Cardiac muscle cell (in vitro differentiated cells and primary cell): ENCODE measurements at regions not wholly inside any gene's neighbourhood (a gene's known extent, or its start where the extent isn't known, plus 50 kb on each side); places are given as distances from the start of the nearest gene placed in this dataset.
A peak's percentile ranks its signal among the peaks of the same experiment; 100 is the strongest.

Source experiments
- DNase-seq, 2 donors: peaks; one replicate each; pipeline versions ENCODE4 v3.0.0 to v3.0.0-alpha.2; 2010 to 2017; ENCODE audit warnings: low read depth in 1 of 2, low spot score in 1 of 2
- H3K27ac ChIP-seq: fragments of 200-600 bp; sonication (generic); 2 replicates; pipeline ENCODE4 v1.5.1; 2016
- H3K27me3 ChIP-seq: fragments of 200-600 bp; sonication (generic); 2 replicates; pipeline ENCODE4 v1.6.0; 2016; ENCODE audit warnings: control low read depth
- H3K36me3 ChIP-seq: fragments of 200-600 bp; sonication (generic); 2 replicates; pipeline ENCODE4 v1.5.1; 2016; ENCODE audit warnings: control low read depth
- H3K4me1 ChIP-seq: fragments of 200-600 bp; sonication (generic); 2 replicates; pipeline ENCODE4 v1.8.1; 2017; ENCODE audit warnings: low read depth, mild to moderate bottlenecking, mixed run types
- H3K4me3 ChIP-seq: fragments of 200-600 bp; sonication (generic); 2 replicates; pipeline ENCODE4 v1.5.1; 2016; ENCODE audit warnings: mild to moderate bottlenecking
- H3K9me3 ChIP-seq: fragments of 200-600 bp; sonication (generic); 2 replicates; pipeline ENCODE4 v1.5.1; 2017; ENCODE audit warnings: low read depth, mild to moderate bottlenecking, control low read depth
- CTCF ChIP-seq: IDR thresholded peaks from 2 replicates; pipeline ENCODE4 v1.5.1; 2012; ENCODE audit warnings: low read depth, mild to moderate bottlenecking, low read length

GRCh38 chr20:1757606-1758512 is 100.3 kb upstream of the SIRPG start:
- peaks cover 22% of the 10 kb centered on the region for H3K27me3 ChIP-seq
- TF ChIP-seq CTCF = no peak
- H3K9me3 ChIP-seq = no peaks in the 10 kb centered on the region
- H3K27ac ChIP-seq = no peak overlapping the region
- no peak for DNase-seq
- H3K4me3 ChIP-seq = no peak overlapping the region
- no peaks in the 10 kb centered on the region for H3K36me3 ChIP-seq
- peaks cover 6% of the 10 kb centered on the region for H3K4me1 ChIP-seq

- H3K4me1 ChIP-seq = peaks cover 6% of the 10 kb centered on the region
Observed at GRCh38 chr20:1757072-1757471, 99.5 kb upstream of the SIRPG start.

DNA sequence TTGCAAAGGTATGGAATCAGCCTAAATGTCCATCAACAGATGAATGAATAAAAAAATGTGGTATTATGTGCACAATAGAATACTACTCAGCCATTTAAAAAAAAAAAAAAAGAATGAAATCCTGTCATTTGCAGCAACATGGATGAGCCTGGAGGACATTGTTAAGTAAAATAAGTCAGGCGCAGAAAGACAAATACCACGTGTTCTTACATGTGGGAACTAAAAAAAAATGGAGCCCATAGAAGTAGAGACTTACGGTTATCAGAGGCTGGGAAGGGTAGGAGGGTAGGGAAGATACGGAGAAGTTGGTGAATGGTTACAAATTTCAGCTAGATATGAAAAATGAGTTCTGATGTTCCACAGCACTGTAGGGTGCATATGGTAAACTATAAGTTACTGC is 97.2 kb upstream of the SIRPG start:
- Histone ChIP-seq H3K4me3 (no peak overlapping the region), H3K36me3 (no peaks in the 10 kb centered on the region), H3K27me3 (peaks cover 9% of the 10 kb centered on the region), H3K27ac (no peak overlapping the region), H3K4me1 (peaks cover 6% of the 10 kb centered on the region), H3K9me3 (no peaks in the 10 kb centered on the region)
- no peak for TF ChIP-seq CTCF
- no peak for DNase-seq

More at GRCh38 chr20:1757072-1757471, 99.5 kb upstream of the SIRPG start:
- Histone ChIP-seq H3K27ac (no peak overlapping the region), H3K9me3 (no peaks in the 10 kb centered on the region), H3K27me3 (peaks cover 22% of the 10 kb centered on the region), H3K36me3 (no peaks in the 10 kb centered on the region), H3K4me3 (no peak overlapping the region)
- peak in 1 of 2 donors; percentile 13 for DNase-seq
- no peak for TF ChIP-seq CTCF

DNA sequence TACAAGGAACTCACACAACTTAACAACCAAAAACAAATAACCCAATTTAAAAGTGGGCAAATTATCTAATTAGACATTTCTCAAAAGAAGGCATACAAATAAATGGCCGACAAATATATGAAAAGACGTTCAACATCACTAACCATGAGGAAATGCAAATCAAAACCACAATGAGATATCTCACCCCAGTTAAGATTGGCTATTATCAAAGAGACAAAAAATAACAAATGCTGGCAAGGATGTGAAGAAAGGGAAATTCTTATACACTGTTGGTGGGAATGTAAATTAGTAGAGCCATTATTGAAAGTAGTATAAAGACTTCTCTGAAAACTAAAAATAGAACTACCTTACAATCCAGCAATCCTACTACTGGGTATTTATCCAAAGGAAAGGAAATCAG is 96.7 kb upstream of the SIRPG start:
- Histone ChIP-seq H3K36me3 (no peaks in the 10 kb centered on the region), H3K27ac (no peak overlapping the region), H3K27me3 (peaks cover 9% of the 10 kb centered on the region), H3K4me1 (peaks cover 6% of the 10 kb centered on the region), H3K4me3 (no peak overlapping the region), H3K9me3 (no peaks in the 10 kb centered on the region)
- no peak for DNase-seq
- no peak for TF ChIP-seq CTCF

DNA sequence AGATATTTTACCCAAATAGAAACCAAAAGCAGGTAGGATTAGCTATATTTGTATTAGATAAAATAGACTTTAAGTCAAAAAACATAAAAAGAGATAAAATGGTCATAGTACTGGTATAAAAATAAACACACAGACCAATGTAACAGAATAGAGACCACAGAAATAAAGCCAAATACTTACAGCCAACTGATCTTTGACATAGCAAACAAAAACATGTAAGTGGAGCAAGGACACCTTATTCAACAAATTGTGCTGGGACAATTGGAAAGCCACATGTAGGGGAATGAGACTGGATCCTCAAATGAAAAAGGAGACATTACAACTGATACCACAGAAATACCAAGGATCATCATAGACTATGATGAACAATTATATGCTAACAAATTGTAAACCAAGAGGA is 94.5 kb upstream of the SIRPG start:
- H3K4me3 ChIP-seq = no peak overlapping the region
- H3K4me1 ChIP-seq = no peaks in the 10 kb centered on the region
- peaks cover 9% of the 10 kb centered on the region for H3K27me3 ChIP-seq
- TF ChIP-seq CTCF = no peak
- H3K27ac ChIP-seq = no peak overlapping the region
- no peaks in the 10 kb centered on the region for H3K36me3 ChIP-seq
- DNase-seq = no peak
- no peaks in the 10 kb centered on the region for H3K9me3 ChIP-seq
